ENCODE measurements at regions not wholly inside any gene's neighbourhood (a gene's known extent, or its start where the extent isn't known, plus 50 kb on each side); places are given as distances from the start of the nearest gene placed in this dataset.

- H3K36me3 ChIP-seq: no peaks in the 10 kb centered on the region
- H3K27me3 ChIP-seq: no peaks in the 10 kb centered on the region
- H3K9me3 ChIP-seq: no peaks in the 10 kb centered on the region
- no peak for DNase-seq
- no peaks in the 10 kb centered on the region for H3K4me1 ChIP-seq
- intact Hi-C loops (cut with DNase I; ENCODE audit: low total_unique reads): no loop called here
- no peak overlapping the region for H3K27ac ChIP-seq
- H3K4me3 ChIP-seq: no peak overlapping the region
- TF ChIP-seq CTCF (IDR thresholded peaks at IDR 0.05) (no peak), POLR2A (IDR thresholded peaks at IDR 0.05) (no peak)
These were observed 89.5 kb downstream of the DLL1 start for GRCh38 chr6:170201361-170201760.

- peaks cover 0 to 5% of the 10 kb centered on the region in 2 donors for H3K9me3 ChIP-seq
- peak; percentile 45 to 63 for DNase-seq
- no peaks in the 10 kb centered on the region for H3K36me3 ChIP-seq
- intact Hi-C loops (cut with DNase I; ENCODE audit: low total_unique reads): no loop called here
- no peak overlapping the region for H3K4me3 ChIP-seq
- no peaks in the 10 kb centered on the region for H3K4me1 ChIP-seq
- H3K27ac ChIP-seq: peak overlapping the region; percentile 44 to 59
- H3K27me3 ChIP-seq: no peaks in the 10 kb centered on the region
- TF ChIP-seq POLR2A (IDR thresholded peaks at IDR 0.05) (no peak), CTCF (IDR thresholded peaks at IDR 0.05) (no peak)
These were observed 90.4 kb downstream of the DLL1 start for GRCh38 chr6:170200458-170200891.

- no peak for DNase-seq
- Histone ChIP-seq H3K36me3 (no peaks in the 10 kb centered on the region), H3K27ac (no peak overlapping the region), H3K9me3 (peaks cover 0 to 5% of the 10 kb centered on the region in 2 donors), H3K4me3 (no peak overlapping the region), H3K27me3 (no peaks in the 10 kb centered on the region), H3K4me1 (no peaks in the 10 kb centered on the region)
- no peak for TF ChIP-seq CTCF (IDR thresholded peaks at IDR 0.05)
- no peak for TF ChIP-seq POLR2A (IDR thresholded peaks at IDR 0.05)
- intact Hi-C loops (cut with DNase I; ENCODE audit: low total_unique reads): no loop called here
These were observed 91.2 kb downstream of the DLL1 start for GRCh38 chr6:170199716-170200115.

- H3K4me3 ChIP-seq: no peak overlapping the region
- TF ChIP-seq CTCF (IDR thresholded peaks at IDR 0.05): no peak
- no peak for TF ChIP-seq POLR2A (IDR thresholded peaks at IDR 0.05)
- no peaks in the 10 kb centered on the region for H3K36me3 ChIP-seq
- H3K9me3 ChIP-seq: peaks cover 0 to 8% of the 10 kb centered on the region in 2 donors
- no peak overlapping the region for H3K27ac ChIP-seq
- no peaks in the 10 kb centered on the region for H3K4me1 ChIP-seq
- intact Hi-C loops (cut with DNase I; ENCODE audit: low total_unique reads): no loop called here
- no peak for DNase-seq
- no peaks in the 10 kb centered on the region for H3K27me3 ChIP-seq
These were observed 92.6 kb downstream of the DLL1 start for GRCh38 chr6:170198298-170198697.

- Histone ChIP-seq H3K4me1 (no peaks in the 10 kb centered on the region), H3K27me3 (no peaks in the 10 kb centered on the region), H3K9me3 (peaks cover 0 to 8% of the 10 kb centered on the region in 2 donors), H3K27ac (no peak overlapping the region), H3K36me3 (no peaks in the 10 kb centered on the region), H3K4me3 (no peak overlapping the region)
- no peak for TF ChIP-seq POLR2A (IDR thresholded peaks at IDR 0.05)
- no peak for TF ChIP-seq CTCF (IDR thresholded peaks at IDR 0.05)
- DNase-seq: no peak
- intact Hi-C loops (cut with DNase I; ENCODE audit: low total_unique reads): no loop called here
These were observed 97.5 kb downstream of the DLL1 start for GRCh38 chr6:170193326-170193821.
